HCT116 (cell line): ENCODE measurements at regions not wholly inside any gene's neighbourhood (a gene's known extent, or its start where the extent isn't known, plus 50 kb on each side); places are given as distances from the start of the nearest gene placed in this dataset.

Experiments used
- ATAC-seq: fragments of 200-7000 bp; cut with Tn5 transposase; 2 replicates; pipeline ENCODE4 v1.9.1; 2020; ENCODE audit warnings: mild to moderate bottlenecking, moderate library complexity
- BruUV-seq: library from RNA; stranded (reverse); fragments of 400-500 nt; replicated peaks from 2 replicates; lab custom pipeline; 2021; lab: Mats Ljungman, UMichigan
- CTCF ChIA-PET: fragments of 300-600 bp; sonication (Branson Sonifier 250); formaldehyde crosslinking; loops from one replicate; lab custom pipeline; 2021; ENCODE audit warnings: antibody characterized with exemption; lab: Charles Lee
- POLR2A ChIA-PET: fragments of 300-600, 350-600 bp; sonication (Branson Sonifier 250); formaldehyde crosslinking; loops from one replicate; lab custom pipeline; 2021; ENCODE audit warnings: antibody characterized with exemption; lab: Charles Lee
- RAD21 ChIA-PET, 2 experiments: fragments of 300-600 bp; sonication (Branson Sonifier 250); formaldehyde crosslinking; loops; one replicate each; lab custom pipeline; 2023; ENCODE audit warnings: low total read pairs in 2 of 2; ENCODE audit not compliant: uncharacterized antibody in 2 of 2, unreplicated experiment in 2 of 2, low non-redundant PET in 1 of 2; lab: Charles Lee
- DNase-seq: peaks from one replicate; pipeline ENCODE4 v3.0.0-alpha.2; 2010; ENCODE audit warnings: low read depth, low spot score
- H2AFZ ChIP-seq: fragments of 200-600 bp; shearing (Covaris generic), sonication (generic); 2 replicates; pipeline ENCODE4 v1.6.1; 2017; ENCODE audit warnings: low read depth, mixed run types, mixed read lengths, antibody characterized with exemption, low read length; ENCODE audit not compliant: poor library complexity, severe bottlenecking
- H3K27ac ChIP-seq: 2 replicates; pipeline ENCODE4 v1.5.1; 2012; ENCODE audit warnings: low read depth, low read length
- H3K27me3 ChIP-seq: fragments of 200-600 bp; sonication (generic); 2 replicates; pipeline ENCODE4 v1.6.1; 2016; ENCODE audit warnings: mixed run types, low read length, mixed read lengths; ENCODE audit not compliant: insufficient read depth
- H3K36me3 ChIP-seq, 2 experiments: fragments of 200-500 bp in 1 of 2; fragments of 200-600 bp in 1 of 2; sonication (Bioruptor generic) in 1 of 2; sonication (generic) in 1 of 2; 2 replicates each; pipeline versions ENCODE4 v1.5.1 to v1.6.1; 2014 to 2016; ENCODE audit warnings: low read length in 2 of 2, inconsistent platforms in 1 of 2, mixed read lengths in 1 of 2, mixed run types in 1 of 2; ENCODE audit not compliant: insufficient read depth in 2 of 2, control insufficient read depth in 1 of 2
- H3K4me1 ChIP-seq, 2 experiments: fragments of 200-600 bp in 1 of 2; sonication (generic) in 1 of 2; 2 replicates each; pipeline versions ENCODE4 v1.5.1 to v1.6.1; 2012 to 2017; ENCODE audit warnings: low read length in 2 of 2, inconsistent platforms in 1 of 2, mild to moderate bottlenecking in 1 of 2, mixed read lengths in 1 of 2, mixed run types in 1 of 2, moderate library complexity in 1 of 2; ENCODE audit not compliant: insufficient read depth in 2 of 2, control insufficient read depth in 1 of 2
- H3K4me2 ChIP-seq: fragments of 200-600 bp; sonication (generic); 2 replicates; pipeline ENCODE4 v1.6.1; 2017; ENCODE audit warnings: mixed run types, low read length, mixed read lengths
- H3K4me3 ChIP-seq, 2 experiments: fragments of 200-600 bp in 1 of 2; sonication (generic) in 1 of 2; replicated peaks in 1 of 2; 2 replicates each; pipeline ENCODE4 v1.5.1; 2011 to 2016; ENCODE audit warnings: low read length in 2 of 2, control low read depth in 1 of 2, low read depth in 1 of 2, mild to moderate bottlenecking in 1 of 2, mixed read lengths in 1 of 2, mixed run types in 1 of 2
- H3K79me2 ChIP-seq: fragments of 200-600 bp; sonication (generic); 2 replicates; pipeline ENCODE4 v1.6.1; 2017; ENCODE audit warnings: mild to moderate bottlenecking, mixed run types, low read length, moderate library complexity, mixed read lengths; ENCODE audit not compliant: insufficient read depth
- H3K9ac ChIP-seq: fragments of 200-600 bp; sonication (generic); 2 replicates; pipeline ENCODE4 v1.6.1; 2016; ENCODE audit warnings: low read length, mixed read lengths
- H3K9me2 ChIP-seq: fragments of 200-600 bp; sonication (generic), shearing (Covaris generic); 2 replicates; pipeline ENCODE4 v1.6.1; 2017; ENCODE audit warnings: mixed run types, mild to moderate bottlenecking, moderate library complexity; ENCODE audit not compliant: insufficient read depth
- H3K9me3 ChIP-seq, 2 experiments: fragments of 200-500 bp in 1 of 2; fragments of 200-600 bp in 1 of 2; sonication (Bioruptor generic) in 1 of 2; sonication (generic) in 1 of 2; 2 replicates each; pipeline ENCODE4 v1.6.1; 2014 to 2017; ENCODE audit warnings: low read length in 2 of 2, mixed read lengths in 2 of 2, inconsistent platforms in 1 of 2, low read depth in 1 of 2, mild to moderate bottlenecking in 1 of 2, mixed run types in 1 of 2, moderate library complexity in 1 of 2; ENCODE audit not compliant: control insufficient read depth in 1 of 2, insufficient read depth in 1 of 2
- H4K20me1 ChIP-seq: fragments of 200-600 bp; sonication (generic), shearing (Covaris generic); 2 replicates; pipeline ENCODE4 v1.6.1; 2017; ENCODE audit warnings: mixed run types, mild to moderate bottlenecking, moderate library complexity; ENCODE audit not compliant: insufficient read depth
- CEBPB ChIP-seq: IDR thresholded peaks from 2 replicates; pipeline ENCODE4 v1.6.1; 2012; ENCODE audit warnings: low read depth
- JUND ChIP-seq: IDR thresholded peaks from 2 replicates; pipeline ENCODE4 v1.6.1; 2012
- RAD21 ChIP-seq: IDR thresholded peaks from 2 replicates; pipeline ENCODE4 v1.6.1; 2012; ENCODE audit warnings: low read depth, mild to moderate bottlenecking
- SP1 ChIP-seq: IDR thresholded peaks from 2 replicates; pipeline ENCODE4 v1.6.1; 2012; ENCODE audit warnings: low read depth
- ZNF274 ChIP-seq: fragments of 200-500 bp; sonication (Bioruptor generic); IDR thresholded peaks from 2 replicates; pipeline ENCODE4 v1.6.1; 2014; ENCODE audit warnings: mild to moderate bottlenecking, low read depth, low read length, inconsistent platforms
- intact Hi-C: fragments of 100-400 bp; cut with micrococcal nuclease; formaldehyde crosslinking; loops from 2 replicates; pipeline ENCODE4 v1.10.0; 2022
- TF ChIP-seq, protein P1 (sequence below): IDR thresholded peaks from 2 replicates; pipeline ENCODE4 v1.6.1; 2011; ENCODE audit warnings: mild to moderate bottlenecking, low read length, moderate library complexity; ENCODE audit not compliant: insufficient replicate concordance; ENCODE audit errors: extremely low read depth
- TF ChIP-seq, protein P2 (sequence below): IDR thresholded peaks from 2 replicates; pipeline ENCODE4 v1.6.1; 2012; ENCODE audit warnings: low read depth
- TF ChIP-seq, protein P3 (sequence below): IDR thresholded peaks from 2 replicates; pipeline ENCODE4 v1.6.1; 2012

DNA sequence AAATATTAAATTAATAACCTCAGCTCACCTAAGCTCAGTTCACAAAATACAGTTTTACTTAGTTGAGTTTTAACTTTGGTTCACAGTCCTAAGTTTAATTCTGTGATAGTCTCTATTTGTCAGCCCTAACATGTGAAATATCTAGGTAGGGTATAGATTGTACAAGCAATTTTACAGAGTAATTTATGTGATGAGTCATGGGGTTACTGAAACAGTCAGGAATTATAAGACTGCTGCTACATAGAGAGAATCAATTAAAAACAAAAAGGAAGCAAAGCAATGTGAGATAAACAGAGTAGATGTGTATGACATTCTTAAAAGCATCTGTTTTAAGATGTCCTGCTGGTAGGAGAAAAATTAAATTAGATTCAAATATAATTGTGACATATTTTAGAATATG lies 1018.2 kb upstream of the KCND2 start:
- Histone ChIP-seq H3K4me1 (peaks cover 0 to 5% of the 10 kb centered on the region in 2 experiments; a peak in 2 of 4 replicates), H3K4me3 (no peak overlapping the region), H3K36me3 (no peaks in the 10 kb centered on the region), H2AFZ (peak overlapping the region; percentile 91), H3K9me2 (no peaks in the 10 kb centered on the region; the same call in 1 of the 2 replicates), H3K27ac (no peak overlapping the region), H4K20me1 (no peaks in the 10 kb centered on the region), H3K27me3 (no peaks in the 10 kb centered on the region), H3K9ac (no peak overlapping the region), H3K79me2 (no peaks in the 10 kb centered on the region), H3K4me2 (peak overlapping the region; percentile 17; the same call in 1 of the 2 replicates), H3K9me3 (no peaks in the 10 kb centered on the region)
- ChIA-PET CTCF (no interaction called here), POLR2A (no interaction called here), RAD21 (no interaction called here)
- no peak for DNase-seq
- BruUV-seq, result no TSS peak
- TF ChIP-seq, protein P1, sequence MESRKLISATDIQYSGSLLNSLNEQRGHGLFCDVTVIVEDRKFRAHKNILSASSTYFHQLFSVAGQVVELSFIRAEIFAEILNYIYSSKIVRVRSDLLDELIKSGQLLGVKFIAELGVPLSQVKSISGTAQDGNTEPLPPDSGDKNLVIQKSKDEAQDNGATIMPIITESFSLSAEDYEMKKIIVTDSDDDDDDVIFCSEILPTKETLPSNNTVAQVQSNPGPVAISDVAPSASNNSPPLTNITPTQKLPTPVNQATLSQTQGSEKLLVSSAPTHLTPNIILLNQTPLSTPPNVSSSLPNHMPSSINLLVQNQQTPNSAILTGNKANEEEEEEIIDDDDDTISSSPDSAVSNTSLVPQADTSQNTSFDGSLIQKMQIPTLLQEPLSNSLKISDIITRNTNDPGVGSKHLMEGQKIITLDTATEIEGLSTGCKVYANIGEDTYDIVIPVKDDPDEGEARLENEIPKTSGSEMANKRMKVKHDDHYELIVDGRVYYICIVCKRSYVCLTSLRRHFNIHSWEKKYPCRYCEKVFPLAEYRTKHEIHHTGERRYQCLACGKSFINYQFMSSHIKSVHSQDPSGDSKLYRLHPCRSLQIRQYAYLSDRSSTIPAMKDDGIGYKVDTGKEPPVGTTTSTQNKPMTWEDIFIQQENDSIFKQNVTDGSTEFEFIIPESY, result no peak
- TF ChIP-seq CEBPB (no peak), RAD21 (no peak), JUND (no peak), SP1 (no peak), ZNF274 (no peak)
- TF ChIP-seq, protein P2, sequence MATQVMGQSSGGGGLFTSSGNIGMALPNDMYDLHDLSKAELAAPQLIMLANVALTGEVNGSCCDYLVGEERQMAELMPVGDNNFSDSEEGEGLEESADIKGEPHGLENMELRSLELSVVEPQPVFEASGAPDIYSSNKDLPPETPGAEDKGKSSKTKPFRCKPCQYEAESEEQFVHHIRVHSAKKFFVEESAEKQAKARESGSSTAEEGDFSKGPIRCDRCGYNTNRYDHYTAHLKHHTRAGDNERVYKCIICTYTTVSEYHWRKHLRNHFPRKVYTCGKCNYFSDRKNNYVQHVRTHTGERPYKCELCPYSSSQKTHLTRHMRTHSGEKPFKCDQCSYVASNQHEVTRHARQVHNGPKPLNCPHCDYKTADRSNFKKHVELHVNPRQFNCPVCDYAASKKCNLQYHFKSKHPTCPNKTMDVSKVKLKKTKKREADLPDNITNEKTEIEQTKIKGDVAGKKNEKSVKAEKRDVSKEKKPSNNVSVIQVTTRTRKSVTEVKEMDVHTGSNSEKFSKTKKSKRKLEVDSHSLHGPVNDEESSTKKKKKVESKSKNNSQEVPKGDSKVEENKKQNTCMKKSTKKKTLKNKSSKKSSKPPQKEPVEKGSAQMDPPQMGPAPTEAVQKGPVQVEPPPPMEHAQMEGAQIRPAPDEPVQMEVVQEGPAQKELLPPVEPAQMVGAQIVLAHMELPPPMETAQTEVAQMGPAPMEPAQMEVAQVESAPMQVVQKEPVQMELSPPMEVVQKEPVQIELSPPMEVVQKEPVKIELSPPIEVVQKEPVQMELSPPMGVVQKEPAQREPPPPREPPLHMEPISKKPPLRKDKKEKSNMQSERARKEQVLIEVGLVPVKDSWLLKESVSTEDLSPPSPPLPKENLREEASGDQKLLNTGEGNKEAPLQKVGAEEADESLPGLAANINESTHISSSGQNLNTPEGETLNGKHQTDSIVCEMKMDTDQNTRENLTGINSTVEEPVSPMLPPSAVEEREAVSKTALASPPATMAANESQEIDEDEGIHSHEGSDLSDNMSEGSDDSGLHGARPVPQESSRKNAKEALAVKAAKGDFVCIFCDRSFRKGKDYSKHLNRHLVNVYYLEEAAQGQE, result no peak
- TF ChIP-seq, protein P3, sequence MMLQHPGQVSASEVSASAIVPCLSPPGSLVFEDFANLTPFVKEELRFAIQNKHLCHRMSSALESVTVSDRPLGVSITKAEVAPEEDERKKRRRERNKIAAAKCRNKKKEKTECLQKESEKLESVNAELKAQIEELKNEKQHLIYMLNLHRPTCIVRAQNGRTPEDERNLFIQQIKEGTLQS, result no peak
- no peak for ATAC-seq
- intact Hi-C loops, result no loop called here
